Prostate gland (tissue), 2 donors: ENCODE measurements at regions not wholly inside any gene's neighbourhood (a gene's known extent, or its start where the extent isn't known, plus 50 kb on each side); places are given as distances from the start of the nearest gene placed in this dataset.

Experiments
- POLR2A ChIP-seq: fragments of 450-650 bp; IDR thresholded peaks from one replicate; pipeline ENCODE4 v1.6.1; 2016; ENCODE audit warnings: antibody characterized with exemption, mild to moderate bottlenecking
- TF ChIP-seq, protein P1 (sequence below), 4 experiments: fragments of 200-600 bp in 2 of 4; fragments of 450-650 bp in 2 of 4; sonication (generic) in 2 of 4; IDR thresholded peaks; 1 replicate in 3 of 4; 2 replicates in 1 of 4; pipeline ENCODE4 v1.5.1; 2016 to 2019; ENCODE audit warnings: antibody characterized with exemption in 4 of 4, mild to moderate bottlenecking in 2 of 4, moderate library complexity in 2 of 4

DNA sequence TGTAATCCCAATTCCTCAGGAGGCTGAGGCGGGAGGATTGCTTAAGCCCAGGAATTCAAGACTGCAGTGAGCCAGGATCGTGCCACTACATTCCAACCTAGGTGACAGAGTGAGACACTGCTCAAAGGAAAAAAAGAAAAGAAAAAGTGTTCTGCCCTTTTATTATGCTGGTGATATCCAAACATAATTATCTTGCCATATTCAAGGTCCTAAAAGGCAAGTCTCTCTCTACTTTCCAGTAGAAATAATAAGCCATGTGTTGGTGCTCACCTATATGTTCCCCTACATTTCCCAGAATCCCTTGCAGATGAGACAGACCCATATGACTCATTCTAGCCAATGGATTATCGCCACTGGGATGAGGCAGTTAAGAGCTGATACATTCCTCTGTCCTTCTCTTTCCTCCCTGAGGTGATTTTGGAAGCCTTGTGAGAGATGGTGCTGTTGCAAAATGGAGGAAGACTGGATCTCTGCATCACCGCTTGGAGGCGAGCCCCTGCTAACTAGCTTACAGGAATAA, 58.3 kb upstream of the MRI1 start:
- TF ChIP-seq, protein P1, sequence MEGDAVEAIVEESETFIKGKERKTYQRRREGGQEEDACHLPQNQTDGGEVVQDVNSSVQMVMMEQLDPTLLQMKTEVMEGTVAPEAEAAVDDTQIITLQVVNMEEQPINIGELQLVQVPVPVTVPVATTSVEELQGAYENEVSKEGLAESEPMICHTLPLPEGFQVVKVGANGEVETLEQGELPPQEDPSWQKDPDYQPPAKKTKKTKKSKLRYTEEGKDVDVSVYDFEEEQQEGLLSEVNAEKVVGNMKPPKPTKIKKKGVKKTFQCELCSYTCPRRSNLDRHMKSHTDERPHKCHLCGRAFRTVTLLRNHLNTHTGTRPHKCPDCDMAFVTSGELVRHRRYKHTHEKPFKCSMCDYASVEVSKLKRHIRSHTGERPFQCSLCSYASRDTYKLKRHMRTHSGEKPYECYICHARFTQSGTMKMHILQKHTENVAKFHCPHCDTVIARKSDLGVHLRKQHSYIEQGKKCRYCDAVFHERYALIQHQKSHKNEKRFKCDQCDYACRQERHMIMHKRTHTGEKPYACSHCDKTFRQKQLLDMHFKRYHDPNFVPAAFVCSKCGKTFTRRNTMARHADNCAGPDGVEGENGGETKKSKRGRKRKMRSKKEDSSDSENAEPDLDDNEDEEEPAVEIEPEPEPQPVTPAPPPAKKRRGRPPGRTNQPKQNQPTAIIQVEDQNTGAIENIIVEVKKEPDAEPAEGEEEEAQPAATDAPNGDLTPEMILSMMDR (IDR thresholded peaks at IDR 0.05): no peak
- TF ChIP-seq POLR2A: no peak
